C1 segment of cervical spinal cord (tissue), 14 donors: ENCODE measurements at regions not wholly inside any gene's neighbourhood (a gene's known extent, or its start where the extent isn't known, plus 50 kb on each side); places are given as distances from the start of the nearest gene placed in this dataset.
"Not testable (repeated sequence)": the region's sequence is repeated elsewhere in the genome, so short reads cannot be mapped to it uniquely, and the experiment has no call there.

Experiments
- DNase-seq, 14 donors: peaks; one replicate each; lab custom pipeline; 2025; lab: John Stamatoyannopoulos, UW

DNA sequence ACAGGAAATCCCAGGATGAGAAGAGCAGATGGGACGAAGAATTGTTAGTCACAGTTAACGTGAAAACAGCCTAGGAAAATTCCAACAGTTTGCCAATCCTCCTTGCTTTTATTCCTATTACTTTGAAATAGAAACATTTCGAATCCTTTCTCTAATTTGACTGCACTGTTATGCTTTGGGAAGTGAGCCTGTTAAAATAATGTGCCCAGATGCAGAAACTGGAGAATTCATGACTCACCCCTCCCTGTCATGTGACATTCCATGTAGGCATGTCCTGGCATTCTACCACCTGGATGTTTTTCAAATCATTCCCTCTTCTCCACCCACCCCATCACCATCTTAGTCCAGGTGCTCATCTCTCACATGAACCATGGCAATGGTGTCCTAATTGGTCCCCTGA is 107.3 kb downstream of the MINAR1 start:
- no peak for DNase-seq

DNA sequence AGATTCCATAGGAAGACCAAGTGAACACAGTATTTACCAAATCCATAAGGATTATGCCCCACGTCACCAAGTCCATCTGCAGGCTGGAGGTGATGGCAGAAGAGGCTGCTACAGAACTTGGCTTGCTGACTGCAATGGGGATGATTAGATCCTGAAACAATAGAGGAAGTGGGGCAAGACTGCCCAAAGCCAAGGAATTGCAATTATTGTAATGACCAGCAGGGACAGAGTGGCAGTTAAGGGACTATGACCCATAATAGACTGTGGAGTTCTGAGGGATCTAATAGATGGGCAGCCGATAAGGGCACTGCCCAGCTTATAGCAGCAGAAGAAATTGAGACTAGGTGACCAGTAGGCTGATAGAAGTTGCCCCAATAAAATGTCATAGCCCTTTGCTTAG is 108.4 kb downstream of the MINAR1 start:
- DNase-seq, result no peak

DNA sequence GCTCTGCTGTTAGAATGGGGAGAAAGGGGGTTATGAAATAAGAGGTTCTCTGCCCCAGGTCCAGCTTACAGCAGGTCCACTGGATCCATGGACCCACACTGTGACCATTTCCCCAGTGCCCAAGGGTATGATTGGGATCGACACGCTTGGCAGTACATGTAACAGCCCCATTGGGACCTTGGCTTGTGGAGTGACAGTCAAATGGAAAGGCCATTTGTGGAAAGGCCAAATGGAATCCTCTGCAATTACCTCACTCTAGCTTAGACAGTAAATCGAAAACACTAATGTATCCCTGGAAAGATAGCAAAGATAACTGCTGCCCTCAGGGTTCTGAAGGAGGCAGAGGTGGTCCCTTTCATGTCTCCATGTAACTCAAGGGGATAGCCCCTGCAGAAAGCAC is 109.1 kb downstream of the MINAR1 start:
- no peak for DNase-seq

DNA sequence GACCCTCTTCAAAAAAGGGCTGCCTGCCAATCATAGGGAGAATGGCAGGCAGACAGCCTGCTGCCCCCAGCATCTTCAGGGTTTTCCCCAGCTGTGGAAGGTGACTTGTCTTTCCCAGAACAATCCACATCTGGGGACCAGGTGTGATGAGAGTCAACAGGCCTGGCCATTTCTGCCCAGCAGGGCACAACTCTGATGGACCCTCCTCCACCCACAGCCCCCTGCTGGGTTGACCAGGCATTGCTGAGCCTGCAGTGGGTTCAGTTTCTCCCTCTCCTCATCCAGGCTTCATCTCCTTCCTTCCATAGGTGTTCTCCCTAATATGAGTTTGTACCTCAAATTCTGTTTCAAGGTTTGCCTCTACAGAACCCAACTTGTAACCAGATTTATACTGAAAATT is 111.0 kb downstream of the MINAR1 start:
- DNase-seq, result no peak

- DNase-seq, result no peak
These were observed 117.1 kb downstream of the MINAR1 start for GRCh38 chr15:79549196-79549595.

GRCh38 chr15:79560384-79560783 is 128.2 kb downstream of the MINAR1 start:
- no peak for DNase-seq

GRCh38 chr15:79561982-79562381 is 129.8 kb downstream of the MINAR1 start:
- no peak for DNase-seq

GRCh38 chr15:79562403-79562815 is 130.3 kb downstream of the MINAR1 start:
- no peak for DNase-seq

- no peak for DNase-seq
These were observed 130.8 kb downstream of the MINAR1 start for GRCh38 chr15:79562899-79563298.

DNA sequence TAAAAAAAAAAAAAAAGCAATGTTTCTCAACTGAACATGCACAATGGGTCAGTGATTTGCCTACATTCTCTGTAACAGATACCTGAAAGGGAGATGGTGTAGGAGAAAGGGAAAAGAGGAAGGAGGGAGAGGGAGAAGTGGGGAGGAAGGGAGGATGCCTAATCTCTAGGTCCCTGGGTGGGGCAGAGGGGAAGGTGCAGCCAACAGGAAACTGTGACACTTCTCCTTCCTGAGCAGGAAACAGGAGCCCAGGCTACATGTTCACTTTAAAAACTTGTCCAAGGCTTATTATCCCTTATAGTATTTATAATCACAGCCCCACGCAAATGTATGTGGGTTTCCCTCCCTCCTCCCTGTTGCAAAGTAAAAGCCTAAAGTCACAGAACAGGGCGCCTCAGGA is 137.9 kb downstream of the MINAR1 start:
- DNase-seq, result no peak

- no peak for DNase-seq
These were observed 140.7 kb downstream of the MINAR1 start for GRCh38 chr15:79572691-79573404.

DNA sequence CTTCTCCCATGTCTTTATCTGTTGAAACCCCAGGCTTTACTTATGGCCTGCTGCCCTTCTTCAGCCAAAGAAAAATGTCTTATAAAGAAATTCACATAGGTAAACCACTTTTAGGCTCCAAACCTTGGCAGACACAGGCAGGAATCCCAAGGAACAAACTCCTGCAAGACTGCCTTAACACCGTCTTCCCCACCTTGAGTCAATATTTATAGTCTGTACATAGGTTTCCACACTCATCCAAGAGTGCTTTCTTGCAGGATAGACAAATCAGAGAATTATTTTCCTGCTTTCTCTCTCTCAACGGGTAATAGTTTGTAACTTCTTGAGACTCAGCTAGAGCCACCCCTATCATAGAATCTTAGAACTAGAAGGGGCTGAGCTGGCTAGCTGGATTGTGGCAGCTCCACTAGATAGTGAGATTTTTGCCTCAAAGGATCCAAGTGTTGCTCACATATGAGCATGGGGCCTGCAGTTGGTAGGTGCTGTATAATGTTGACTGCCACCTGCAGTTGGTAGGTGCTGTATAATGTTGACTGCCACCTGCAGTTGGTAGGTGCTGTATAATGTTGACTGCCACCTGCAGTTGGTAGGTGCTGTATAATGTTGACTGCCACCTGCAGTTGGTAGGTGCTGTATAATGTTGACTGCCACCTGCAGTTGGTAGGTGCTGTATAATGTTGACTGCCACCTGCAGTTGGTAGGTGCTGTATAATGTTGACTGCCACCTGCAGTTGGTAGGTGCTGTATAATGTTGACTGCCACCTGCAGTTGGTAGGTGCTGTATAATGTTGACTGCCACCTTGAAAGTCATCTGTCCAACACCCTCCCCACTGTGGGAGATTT is 142.5 kb downstream of the MINAR1 start:
- not testable (repeated sequence) for DNase-seq

DNA sequence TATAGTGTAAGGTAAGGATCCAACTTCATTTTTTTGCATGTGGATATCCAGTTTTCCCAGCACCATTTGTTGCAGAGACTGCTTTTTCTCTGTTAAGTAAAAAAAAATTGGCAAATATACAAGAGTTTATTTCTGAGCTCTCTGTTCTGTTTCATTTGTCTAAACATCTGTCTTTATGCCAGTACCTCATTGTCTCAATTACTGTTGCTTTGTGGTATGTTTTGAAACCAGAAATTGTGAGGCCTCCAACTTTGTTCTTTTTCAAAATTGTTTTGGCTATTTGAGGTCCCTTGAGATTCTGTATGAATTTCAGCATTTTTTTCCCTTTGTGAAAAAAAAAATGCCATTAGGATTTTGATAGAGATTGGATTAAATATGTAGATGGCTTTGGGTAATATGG is 150.5 kb downstream of the MINAR1 start:
- DNase-seq, result no peak

DNA sequence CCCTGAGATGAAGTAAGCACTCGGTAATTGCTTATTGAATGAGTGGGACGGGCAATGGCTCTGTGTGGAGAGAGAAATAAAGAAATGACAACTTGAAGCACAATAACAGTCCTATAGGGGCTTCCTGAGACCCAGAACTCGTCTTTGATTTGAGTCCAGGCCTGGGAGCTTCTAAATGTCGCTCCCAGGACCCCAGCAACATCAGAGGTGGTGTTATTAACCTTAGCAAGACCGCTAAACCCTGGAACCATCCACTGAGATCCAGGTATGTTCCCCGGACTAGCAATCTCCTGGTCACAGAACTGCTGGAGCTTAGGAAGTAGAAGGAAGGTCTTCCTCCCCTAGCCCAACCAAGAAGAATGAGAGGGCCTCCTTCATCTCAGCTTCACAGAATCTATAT is 160.0 kb downstream of the MINAR1 start:
- no peak for DNase-seq

GRCh38 chr15:79593119-79593869 is 161.2 kb downstream of the MINAR1 start:
- no peak for DNase-seq

- DNase-seq, result no peak
These were observed 163.2 kb downstream of the MINAR1 start for GRCh38 chr15:79595306-79595705.

GRCh38 chr15:79595995-79596622 is 164.0 kb downstream of the MINAR1 start:
- DNase-seq, result peak in 4 of 14 donors; percentile 1 to 15 (median 2)

GRCh38 chr15:79598639-79599038 is 166.5 kb downstream of the MINAR1 start:
- no peak for DNase-seq

- no peak for DNase-seq
These were observed 169.4 kb downstream of the MINAR1 start for GRCh38 chr15:79601405-79602086.

DNA sequence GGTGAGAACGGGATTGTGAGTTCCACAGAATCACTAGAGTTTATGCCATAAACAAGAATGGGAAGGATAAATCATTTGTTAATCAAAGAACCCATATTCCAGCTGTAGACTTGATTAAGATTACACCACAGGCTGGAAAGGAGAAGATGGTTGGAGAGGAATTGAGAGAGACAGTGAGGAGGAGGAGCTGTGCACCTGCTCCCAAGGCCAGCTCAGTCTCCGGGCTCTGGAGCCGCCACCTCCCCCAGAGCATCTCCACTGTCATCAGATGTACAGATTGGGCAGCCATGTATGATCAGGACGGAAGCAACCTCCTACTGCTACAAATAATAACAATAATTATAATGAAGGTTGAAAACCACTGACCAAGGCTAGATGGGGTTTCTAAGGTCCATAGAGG is 170.0 kb downstream of the MINAR1 start:
- DNase-seq, result no peak

- DNase-seq, result no peak
These were observed 170.6 kb downstream of the MINAR1 start for GRCh38 chr15:79602731-79603130.
